ENCODE measurements at regions not wholly inside any gene's neighbourhood (a gene's known extent, or its start where the extent isn't known, plus 50 kb on each side); places are given as distances from the start of the nearest gene placed in this dataset.

DNA sequence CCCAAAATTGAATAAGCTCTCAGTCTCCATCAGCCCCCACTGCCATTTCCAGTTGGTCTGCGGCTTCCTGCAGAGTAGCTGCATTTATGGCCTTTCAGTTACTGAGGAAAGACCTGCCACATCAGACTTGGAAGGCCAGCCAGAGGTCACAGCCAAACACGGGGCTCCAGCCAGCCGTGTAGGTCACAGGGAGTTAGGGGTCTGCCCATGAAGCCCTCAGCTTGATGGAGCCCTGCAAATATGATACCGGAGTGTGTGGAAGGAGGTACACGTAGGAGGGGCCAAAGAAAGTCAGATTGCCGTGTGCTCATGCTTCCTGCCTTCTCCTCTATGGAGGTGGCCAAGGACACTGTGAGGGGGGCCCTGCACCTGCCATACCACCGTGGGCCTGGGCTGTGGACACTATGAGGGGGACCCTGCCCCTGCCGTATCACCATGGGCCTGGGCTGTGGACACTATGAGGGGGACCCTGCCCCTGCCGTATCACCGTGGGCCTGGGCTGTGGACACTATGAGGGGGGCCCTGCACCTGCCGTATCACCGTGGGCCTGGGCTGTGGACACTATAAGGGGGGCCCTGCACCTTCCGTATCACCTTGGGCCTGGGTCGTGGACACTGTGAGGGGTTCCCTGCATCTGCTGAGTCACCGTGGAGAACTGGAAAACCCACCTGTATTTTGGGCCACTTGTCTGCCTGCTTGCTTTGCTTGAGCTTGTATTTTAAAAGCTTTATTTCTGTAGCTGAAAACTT is 335.7 kb upstream of the SHH start:
- TF ChIP-seq, protein P1, sequence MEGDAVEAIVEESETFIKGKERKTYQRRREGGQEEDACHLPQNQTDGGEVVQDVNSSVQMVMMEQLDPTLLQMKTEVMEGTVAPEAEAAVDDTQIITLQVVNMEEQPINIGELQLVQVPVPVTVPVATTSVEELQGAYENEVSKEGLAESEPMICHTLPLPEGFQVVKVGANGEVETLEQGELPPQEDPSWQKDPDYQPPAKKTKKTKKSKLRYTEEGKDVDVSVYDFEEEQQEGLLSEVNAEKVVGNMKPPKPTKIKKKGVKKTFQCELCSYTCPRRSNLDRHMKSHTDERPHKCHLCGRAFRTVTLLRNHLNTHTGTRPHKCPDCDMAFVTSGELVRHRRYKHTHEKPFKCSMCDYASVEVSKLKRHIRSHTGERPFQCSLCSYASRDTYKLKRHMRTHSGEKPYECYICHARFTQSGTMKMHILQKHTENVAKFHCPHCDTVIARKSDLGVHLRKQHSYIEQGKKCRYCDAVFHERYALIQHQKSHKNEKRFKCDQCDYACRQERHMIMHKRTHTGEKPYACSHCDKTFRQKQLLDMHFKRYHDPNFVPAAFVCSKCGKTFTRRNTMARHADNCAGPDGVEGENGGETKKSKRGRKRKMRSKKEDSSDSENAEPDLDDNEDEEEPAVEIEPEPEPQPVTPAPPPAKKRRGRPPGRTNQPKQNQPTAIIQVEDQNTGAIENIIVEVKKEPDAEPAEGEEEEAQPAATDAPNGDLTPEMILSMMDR (conservative IDR thresholded peaks at IDR 0.05; ENCODE audit: low read depth, low read length) = no peak
- no peak overlapping the region for H3K4me3 ChIP-seq (ENCODE audit: low read depth, low read length)
- no peak for DNase-seq (ENCODE audit: low read depth)

DNA sequence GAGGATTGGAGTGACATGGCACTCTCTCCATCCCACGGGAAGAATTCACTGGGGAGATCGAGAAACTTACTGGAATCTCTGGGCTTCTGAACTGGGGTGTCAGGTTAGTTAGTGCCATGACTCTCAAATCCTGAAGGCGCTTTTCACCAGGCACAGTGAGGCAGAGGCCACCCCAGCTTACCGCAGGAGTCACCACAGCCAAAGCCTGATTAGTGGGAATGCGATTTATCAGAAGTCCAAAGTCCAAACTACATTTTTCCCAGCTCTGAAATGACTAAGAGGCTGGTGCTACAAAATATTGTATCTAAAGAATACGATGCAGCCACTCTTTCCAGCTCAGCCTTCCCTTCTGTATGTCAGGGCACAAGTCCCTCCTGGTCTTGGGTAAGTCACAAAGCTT is 334.8 kb upstream of the SHH start:
- no peak overlapping the region for H3K4me3 ChIP-seq (ENCODE audit: low read depth, low read length)
- TF ChIP-seq, protein P1 (conservative IDR thresholded peaks at IDR 0.05; ENCODE audit: low read depth, low read length) = no peak
- no peak for DNase-seq (ENCODE audit: low read depth)

DNA sequence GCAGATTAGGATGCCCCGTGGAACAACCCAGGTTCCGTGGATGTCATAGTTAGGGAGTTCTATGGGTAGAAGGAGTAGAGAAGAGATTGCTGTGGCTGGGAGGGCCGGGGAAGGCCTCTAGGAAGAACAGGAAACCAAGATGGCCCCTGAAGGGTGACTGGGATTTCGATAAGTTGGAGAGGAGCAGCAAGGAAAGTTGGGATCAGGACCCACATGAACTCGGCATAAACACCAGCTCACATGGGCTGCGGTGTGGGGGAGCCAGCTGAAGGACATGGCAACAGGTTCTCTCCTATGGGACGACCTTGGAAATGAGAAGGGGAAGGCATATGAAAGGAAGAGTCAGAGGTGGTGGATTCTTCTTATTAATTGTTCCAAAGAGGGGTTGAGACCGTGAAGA is 333.7 kb upstream of the SHH start:
- no peak overlapping the region for H3K4me3 ChIP-seq (ENCODE audit: low read depth, low read length)
- TF ChIP-seq, protein P1 (conservative IDR thresholded peaks at IDR 0.05; ENCODE audit: low read depth, low read length) = no peak
- no peak for DNase-seq (ENCODE audit: low read depth)

DNA sequence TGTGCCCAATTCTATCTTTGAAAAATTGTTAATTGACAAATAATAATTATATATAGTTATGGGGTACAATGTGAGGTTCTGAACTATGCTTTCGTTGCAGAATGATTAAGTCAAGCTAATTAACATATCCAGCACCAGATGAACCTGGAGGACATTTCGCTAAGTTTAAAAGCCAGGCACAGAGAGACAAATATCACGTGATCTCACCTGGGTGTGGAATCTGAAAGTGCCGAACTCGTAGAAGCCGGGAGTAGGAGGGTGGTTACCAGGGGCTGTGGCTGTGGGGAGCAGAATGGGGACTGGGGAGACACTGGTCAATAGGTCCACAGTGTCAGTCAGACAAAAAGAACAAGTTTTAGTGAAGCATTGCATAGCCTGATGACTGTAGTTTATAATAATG is 332.9 kb upstream of the SHH start:
- H3K4me3 ChIP-seq (ENCODE audit: low read depth, low read length) = no peak overlapping the region
- DNase-seq (ENCODE audit: low read depth) = no peak
- TF ChIP-seq, protein P1 (conservative IDR thresholded peaks at IDR 0.05; ENCODE audit: low read depth, low read length) = no peak

DNA sequence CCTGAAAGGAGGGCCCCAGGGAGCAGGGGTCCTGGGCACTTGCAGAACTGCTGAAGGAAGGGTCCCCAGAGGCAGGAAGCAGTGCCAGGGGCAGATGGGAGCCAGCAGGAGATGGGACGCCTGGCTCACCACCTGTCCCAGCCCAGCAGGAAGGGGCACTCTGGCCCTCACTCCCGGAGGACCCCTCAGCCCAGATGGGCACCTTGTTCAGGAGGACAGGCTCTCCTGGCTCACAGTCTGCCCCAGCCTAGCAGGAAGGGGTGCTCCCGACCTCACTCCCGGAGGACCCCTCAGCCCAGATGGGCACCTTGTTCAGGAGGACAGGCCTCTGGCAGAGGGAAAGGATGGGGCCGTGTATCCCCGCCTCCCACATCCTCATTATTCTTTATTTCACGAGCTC is 331.4 kb upstream of the SHH start:
- no peak overlapping the region for H3K4me3 ChIP-seq (ENCODE audit: low read depth, low read length)
- TF ChIP-seq, protein P1 (conservative IDR thresholded peaks at IDR 0.05; ENCODE audit: low read depth, low read length) = no peak
- no peak for DNase-seq (ENCODE audit: low read depth)

DNA sequence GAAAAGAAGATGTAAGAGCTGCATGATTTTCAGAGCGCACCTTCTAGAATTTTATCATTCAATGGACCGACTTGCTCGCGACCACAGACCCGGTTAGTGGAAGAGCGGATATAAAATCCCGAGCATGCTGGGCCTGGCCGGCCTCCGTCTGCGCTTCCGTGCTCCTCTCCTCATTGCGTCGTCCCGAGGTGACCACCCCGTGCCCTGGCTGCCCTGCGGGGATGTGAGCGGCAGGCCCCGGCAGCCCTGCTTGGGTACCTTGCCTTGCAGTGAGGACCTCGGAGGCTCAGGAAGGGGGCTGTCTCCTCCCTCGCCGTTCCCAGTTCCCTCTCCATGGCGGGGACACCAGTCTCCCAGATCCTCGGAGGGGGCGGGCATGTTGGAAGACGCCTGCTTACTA is 330.9 kb upstream of the SHH start:
- DNase-seq (ENCODE audit: low read depth) = no peak
- TF ChIP-seq, protein P1 (conservative IDR thresholded peaks at IDR 0.05; ENCODE audit: low read depth, low read length) = no peak
- no peak overlapping the region for H3K4me3 ChIP-seq (ENCODE audit: low read depth, low read length)

DNA sequence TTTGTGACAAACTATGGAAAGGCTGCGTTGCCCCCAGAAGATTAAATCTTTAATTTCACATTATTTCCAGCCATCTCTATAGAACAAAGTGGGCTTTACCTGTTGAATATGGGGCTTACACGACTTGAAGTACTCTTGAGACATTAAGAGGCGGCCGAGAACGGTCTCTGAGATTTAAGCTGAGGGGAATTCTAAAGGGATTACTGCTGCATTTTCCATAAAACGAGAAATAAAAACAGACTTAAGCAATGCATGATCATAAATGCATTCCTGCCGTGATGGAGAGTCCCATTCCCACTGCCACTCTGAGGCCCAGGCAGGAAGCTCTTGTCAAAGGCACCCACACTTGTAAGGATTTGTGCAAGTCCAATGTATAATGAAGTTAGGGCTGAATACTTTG is 329.7 kb upstream of the SHH start:
- TF ChIP-seq, protein P1 (conservative IDR thresholded peaks at IDR 0.05; ENCODE audit: low read depth, low read length) = no peak
- no peak overlapping the region for H3K4me3 ChIP-seq (ENCODE audit: low read depth, low read length)
- DNase-seq (ENCODE audit: low read depth) = no peak

All from epithelial cell of proximal tubule (primary cell).